HG03175 (cell line): ENCODE measurements at regions not wholly inside any gene's neighbourhood (a gene's known extent, or its start where the extent isn't known, plus 50 kb on each side); places are given as distances from the start of the nearest gene placed in this dataset.
"Not testable (repeated sequence)": the region's sequence is repeated elsewhere in the genome, so short reads cannot be mapped to it uniquely, and the experiment has no call there.

Experiments used
- ATAC-seq: cut with Tn5 transposase; IDR thresholded peaks from one replicate; pipeline ENCODE4 v1.9.1; 2021; ENCODE audit warnings: mild to moderate bottlenecking, moderate library complexity; ENCODE audit not compliant: unreplicated experiment

- ATAC-seq: no peak
Measured at GRCh38 chr2:185373229-185373628, 365.4 kb upstream of the FSIP2 start.

- ATAC-seq: no peak
Measured at GRCh38 chr2:185374878-185375277, 363.7 kb upstream of the FSIP2 start.

- ATAC-seq: no peak
Measured at GRCh38 chr2:185375731-185376130, 362.9 kb upstream of the FSIP2 start.

GRCh38 chr2:185381631-185382030, 357.0 kb upstream of the FSIP2 start:
- no peak for ATAC-seq

- ATAC-seq: no peak
Measured at GRCh38 chr2:185384822-185385560, 353.6 kb upstream of the FSIP2 start.

GRCh38 chr2:185388226-185388625, 350.4 kb upstream of the FSIP2 start:
- no peak for ATAC-seq

- ATAC-seq: no peak
Measured at GRCh38 chr2:185391543-185391942, 347.1 kb upstream of the FSIP2 start.

- ATAC-seq: no peak
Measured at GRCh38 chr2:185393091-185393490, 345.5 kb upstream of the FSIP2 start.

GRCh38 chr2:185402474-185402873, 336.1 kb upstream of the FSIP2 start:
- ATAC-seq: no peak

GRCh38 chr2:185404578-185404977, 334.0 kb upstream of the FSIP2 start:
- no peak for ATAC-seq

GRCh38 chr2:185417111-185417510, 321.5 kb upstream of the FSIP2 start:
- no peak for ATAC-seq

- ATAC-seq: no peak
Measured at GRCh38 chr2:185417688-185418087, 320.9 kb upstream of the FSIP2 start.

- not testable (repeated sequence) for ATAC-seq
Measured at GRCh38 chr2:185424958-185425629, 313.5 kb upstream of the FSIP2 start.

- ATAC-seq: no peak
Measured at GRCh38 chr2:185428000-185428399, 310.6 kb upstream of the FSIP2 start.

GRCh38 chr2:185433824-185434223, 304.8 kb upstream of the FSIP2 start:
- ATAC-seq: no peak

- ATAC-seq: no peak
Measured at GRCh38 chr2:185436787-185437372, 301.7 kb upstream of the FSIP2 start.

GRCh38 chr2:185441486-185442005, 297.1 kb upstream of the FSIP2 start:
- no peak for ATAC-seq

GRCh38 chr2:185456517-185456916, 282.1 kb upstream of the FSIP2 start:
- no peak for ATAC-seq

GRCh38 chr2:185463481-185463880, 275.1 kb upstream of the FSIP2 start:
- ATAC-seq: no peak

GRCh38 chr2:185466915-185467314, 271.7 kb upstream of the FSIP2 start:
- ATAC-seq: no peak

- ATAC-seq: no peak
Measured at GRCh38 chr2:185471441-185471840, 267.2 kb upstream of the FSIP2 start.

- no peak for ATAC-seq
Measured at GRCh38 chr2:185472574-185472973, 266.0 kb upstream of the FSIP2 start.
